ENCODE measurements at regions not wholly inside any gene's neighbourhood (a gene's known extent, or its start where the extent isn't known, plus 50 kb on each side); places are given as distances from the start of the nearest gene placed in this dataset.
A peak's percentile ranks its signal among the peaks of the same experiment; 100 is the strongest.
"Not testable (repeated sequence)": the region's sequence is repeated elsewhere in the genome, so short reads cannot be mapped to it uniquely, and the experiment has no call there.

GRCh38 chr6:84835340-84835739, 70.9 kb upstream of the TBX18 start:
- Histone ChIP-seq H3K9ac (ENCODE audit: low read depth in 1 of 2, low read length in 2 of 2) (no peak overlapping the region), H3K27me3 (ENCODE audit: control insufficient read depth in 4 of 4, insufficient read depth in 4 of 4, low read length in 3 of 4) (no peaks in the 10 kb centered on the region), H3K9me3 (ENCODE audit: control insufficient read depth in 4 of 4, low read length in 3 of 4) (no peaks in the 10 kb centered on the region), H3K36me3 (ENCODE audit: control insufficient read depth in 4 of 4, insufficient read depth in 3 of 4, low read depth in 1 of 4, low read length in 3 of 4) (no peaks in the 10 kb centered on the region), H3K4me1 (ENCODE audit: control insufficient read depth in 4 of 4, insufficient read depth in 4 of 4, low read length in 3 of 4) (peaks cover 0 to 5% (median 3%) of the 10 kb centered on the region in 4 donors), H3K4me3 (ENCODE audit: low read depth in 1 of 3, low read length in 3 of 3) (no peak overlapping the region), H3K27ac (ENCODE audit: low read depth in 1 of 2, low read length in 2 of 2) (no peak overlapping the region)
- TF ChIP-seq JUND (IDR thresholded peaks at IDR 0.05), result no peak
- TF ChIP-seq RXRA (IDR thresholded peaks at IDR 0.05), result peak; percentile 62 to 64
- TF ChIP-seq GABPA (IDR thresholded peaks at IDR 0.05 in 1 of 2, conservative IDR thresholded peaks at IDR 0.05 in 1 of 2), result no peak
- TF ChIP-seq HNF4A (conservative IDR thresholded peaks at IDR 0.05), result peak in 1 of 2 donors; percentile 58
- DNase-seq (ENCODE audit: low spot score), result no peak
- WGBS, result 68% methylated on average over 1 of the region's 1 CpG

- WGBS, result 73% methylated on average over 6 of the region's 6 CpGs
- DNase-seq (ENCODE audit: low spot score); H3K4me3 ChIP-seq (ENCODE audit: low read depth in 1 of 3, low read length in 3 of 3); H3K36me3 ChIP-seq (ENCODE audit: control insufficient read depth in 4 of 4, insufficient read depth in 3 of 4, low read depth in 1 of 4, low read length in 3 of 4); H3K27ac ChIP-seq (ENCODE audit: low read depth in 1 of 2, low read length in 2 of 2); H3K9me3 ChIP-seq (ENCODE audit: control insufficient read depth in 4 of 4, low read length in 3 of 4); H3K27me3 ChIP-seq (ENCODE audit: control insufficient read depth in 4 of 4, insufficient read depth in 4 of 4, low read length in 3 of 4); H3K4me1 ChIP-seq (ENCODE audit: control insufficient read depth in 4 of 4, insufficient read depth in 4 of 4, low read length in 3 of 4); H3K9ac ChIP-seq (ENCODE audit: low read depth in 1 of 2, low read length in 2 of 2): not testable (repeated sequence)
Measured at GRCh38 chr6:84831924-84832323, 67.5 kb upstream of the TBX18 start.

GRCh38 chr6:84825461-84825860, 61.1 kb upstream of the TBX18 start:
- no peaks in the 10 kb centered on the region for H3K27me3 ChIP-seq (ENCODE audit: control insufficient read depth in 4 of 4, insufficient read depth in 4 of 4, low read length in 3 of 4)
- no peak overlapping the region for H3K9ac ChIP-seq (ENCODE audit: low read depth in 1 of 2, low read length in 2 of 2)
- no peaks in the 10 kb centered on the region for H3K4me1 ChIP-seq (ENCODE audit: control insufficient read depth in 4 of 4, insufficient read depth in 4 of 4, low read length in 3 of 4)
- DNase-seq (ENCODE audit: low spot score), result no peak
- no peak overlapping the region for H3K4me3 ChIP-seq (ENCODE audit: low read depth in 1 of 3, low read length in 3 of 3)
- 64% methylated on average over 1 of the region's 1 CpG for WGBS
- TF ChIP-seq RAD21 (IDR thresholded peaks at IDR 0.05) (no peak), JUND (IDR thresholded peaks at IDR 0.05) (no peak)
- TF ChIP-seq, protein P1, sequence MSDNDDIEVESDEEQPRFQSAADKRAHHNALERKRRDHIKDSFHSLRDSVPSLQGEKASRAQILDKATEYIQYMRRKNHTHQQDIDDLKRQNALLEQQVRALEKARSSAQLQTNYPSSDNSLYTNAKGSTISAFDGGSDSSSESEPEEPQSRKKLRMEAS (IDR thresholded peaks at IDR 0.05), result no peak
- TF ChIP-seq, protein P2, sequence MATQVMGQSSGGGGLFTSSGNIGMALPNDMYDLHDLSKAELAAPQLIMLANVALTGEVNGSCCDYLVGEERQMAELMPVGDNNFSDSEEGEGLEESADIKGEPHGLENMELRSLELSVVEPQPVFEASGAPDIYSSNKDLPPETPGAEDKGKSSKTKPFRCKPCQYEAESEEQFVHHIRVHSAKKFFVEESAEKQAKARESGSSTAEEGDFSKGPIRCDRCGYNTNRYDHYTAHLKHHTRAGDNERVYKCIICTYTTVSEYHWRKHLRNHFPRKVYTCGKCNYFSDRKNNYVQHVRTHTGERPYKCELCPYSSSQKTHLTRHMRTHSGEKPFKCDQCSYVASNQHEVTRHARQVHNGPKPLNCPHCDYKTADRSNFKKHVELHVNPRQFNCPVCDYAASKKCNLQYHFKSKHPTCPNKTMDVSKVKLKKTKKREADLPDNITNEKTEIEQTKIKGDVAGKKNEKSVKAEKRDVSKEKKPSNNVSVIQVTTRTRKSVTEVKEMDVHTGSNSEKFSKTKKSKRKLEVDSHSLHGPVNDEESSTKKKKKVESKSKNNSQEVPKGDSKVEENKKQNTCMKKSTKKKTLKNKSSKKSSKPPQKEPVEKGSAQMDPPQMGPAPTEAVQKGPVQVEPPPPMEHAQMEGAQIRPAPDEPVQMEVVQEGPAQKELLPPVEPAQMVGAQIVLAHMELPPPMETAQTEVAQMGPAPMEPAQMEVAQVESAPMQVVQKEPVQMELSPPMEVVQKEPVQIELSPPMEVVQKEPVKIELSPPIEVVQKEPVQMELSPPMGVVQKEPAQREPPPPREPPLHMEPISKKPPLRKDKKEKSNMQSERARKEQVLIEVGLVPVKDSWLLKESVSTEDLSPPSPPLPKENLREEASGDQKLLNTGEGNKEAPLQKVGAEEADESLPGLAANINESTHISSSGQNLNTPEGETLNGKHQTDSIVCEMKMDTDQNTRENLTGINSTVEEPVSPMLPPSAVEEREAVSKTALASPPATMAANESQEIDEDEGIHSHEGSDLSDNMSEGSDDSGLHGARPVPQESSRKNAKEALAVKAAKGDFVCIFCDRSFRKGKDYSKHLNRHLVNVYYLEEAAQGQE (IDR thresholded peaks at IDR 0.05), result no peak
- no peaks in the 10 kb centered on the region for H3K36me3 ChIP-seq (ENCODE audit: control insufficient read depth in 4 of 4, insufficient read depth in 3 of 4, low read depth in 1 of 4, low read length in 3 of 4)
- no peaks in the 10 kb centered on the region for H3K9me3 ChIP-seq (ENCODE audit: control insufficient read depth in 4 of 4, low read length in 3 of 4)
- no peak overlapping the region for H3K27ac ChIP-seq (ENCODE audit: low read depth in 1 of 2, low read length in 2 of 2)

DNA sequence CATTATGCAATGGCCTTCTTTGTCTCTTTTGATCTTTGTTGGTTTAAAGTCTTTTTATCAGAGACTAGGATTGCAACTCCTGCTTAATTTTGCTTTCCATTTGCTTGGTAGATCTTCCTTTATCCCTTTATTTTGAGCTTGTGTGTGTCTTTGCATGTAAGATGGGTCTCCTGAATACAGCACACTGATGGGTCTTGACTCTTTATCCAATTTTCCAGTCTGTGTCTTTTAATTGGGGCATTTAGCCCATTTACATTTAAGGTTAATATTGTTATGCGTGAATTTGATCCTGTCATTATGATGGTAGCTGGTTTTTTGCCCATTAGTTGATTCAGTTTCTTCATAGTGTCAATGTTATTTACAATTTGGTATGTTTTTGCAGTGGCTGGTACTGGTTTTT, 56.9 kb upstream of the TBX18 start:
- not testable (repeated sequence) for H3K36me3 ChIP-seq (ENCODE audit: control insufficient read depth in 4 of 4, insufficient read depth in 3 of 4, low read depth in 1 of 4, low read length in 3 of 4); H3K27me3 ChIP-seq (ENCODE audit: control insufficient read depth in 4 of 4, insufficient read depth in 4 of 4, low read length in 3 of 4)
- 81% methylated on average over 1 of the region's 1 CpG for WGBS

More for the DNA sequence above, 56.9 kb upstream of the TBX18 start:
- not testable (repeated sequence) for H3K9ac ChIP-seq (ENCODE audit: low read depth in 1 of 2, low read length in 2 of 2); H3K4me3 ChIP-seq (ENCODE audit: low read depth in 1 of 3, low read length in 3 of 3); H3K4me1 ChIP-seq (ENCODE audit: control insufficient read depth in 4 of 4, insufficient read depth in 4 of 4, low read length in 3 of 4); H3K9me3 ChIP-seq (ENCODE audit: control insufficient read depth in 4 of 4, low read length in 3 of 4); H3K27ac ChIP-seq (ENCODE audit: low read depth in 1 of 2, low read length in 2 of 2); DNase-seq (ENCODE audit: low spot score)
